DMS114 treated with DMSO at 0.1 percent for 48 hours (cell line): ENCODE measurements at regions not wholly inside any gene's neighbourhood (a gene's known extent, or its start where the extent isn't known, plus 50 kb on each side); places are given as distances from the start of the nearest gene placed in this dataset.

ENCODE experiments used
- DNase-seq: peaks from one replicate; lab custom pipeline; 2025; ENCODE audit not compliant: unreplicated experiment; lab: John Stamatoyannopoulos, UW

DNA sequence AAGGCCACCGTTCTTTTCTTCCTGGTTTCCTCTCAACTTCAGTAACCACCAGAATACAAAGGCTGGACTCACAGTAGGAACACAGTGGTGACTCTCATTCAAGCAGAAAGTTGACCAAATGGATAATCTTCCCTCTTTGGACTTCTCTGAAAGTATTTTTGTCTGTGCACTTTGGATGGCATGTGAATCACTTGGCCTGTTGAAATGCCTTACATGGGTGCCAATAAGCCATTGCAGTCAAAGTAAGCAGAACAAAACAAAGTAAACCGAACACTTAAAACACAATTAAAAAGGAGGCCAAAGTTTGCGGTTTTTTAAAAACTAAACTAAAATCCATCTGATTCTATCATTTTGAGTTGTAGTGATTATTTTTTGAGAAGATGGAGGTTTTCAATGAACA is 370.1 kb upstream of the DDHD1 start:
- DNase-seq: no peak

DNA sequence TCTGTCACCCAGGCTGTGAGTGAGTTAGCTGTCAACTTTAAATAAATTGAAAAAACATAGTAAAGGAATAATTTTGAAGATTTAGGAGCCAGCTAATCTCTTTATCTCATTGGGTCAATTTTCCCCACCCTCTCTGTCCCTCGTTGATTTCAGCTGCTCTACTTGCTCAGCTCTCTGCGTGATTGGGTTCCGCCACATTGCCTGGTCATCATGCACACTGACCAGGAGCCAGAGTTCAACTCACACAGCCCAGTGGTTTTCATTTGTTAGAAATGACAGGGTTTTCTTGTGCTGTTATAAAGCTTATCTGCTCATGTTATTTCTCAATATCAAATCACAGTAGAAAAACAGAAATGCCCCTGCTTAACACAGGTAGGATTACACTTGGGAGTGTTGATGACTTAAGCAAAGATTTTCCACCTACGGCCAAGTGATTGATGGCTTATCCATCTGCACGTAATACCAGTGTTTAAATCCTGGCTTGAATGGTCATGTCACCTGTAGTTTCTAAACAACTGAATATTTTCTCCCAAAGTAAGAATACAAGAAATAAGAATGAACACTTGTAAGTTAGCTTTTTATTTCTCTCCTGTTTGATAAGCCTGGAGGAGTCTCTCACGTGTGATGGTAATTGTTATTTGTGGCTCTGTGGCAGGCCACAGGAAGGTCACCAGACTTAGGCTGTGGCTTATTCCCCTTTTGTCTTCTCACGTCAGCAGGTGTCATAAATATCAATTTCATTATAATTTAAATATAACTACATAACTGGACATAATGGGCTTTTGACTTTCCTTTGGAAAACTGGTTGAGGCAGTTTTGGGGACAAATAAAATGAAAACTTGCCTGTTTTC is 367.2 kb upstream of the DDHD1 start:
- no peak for DNase-seq

DNA sequence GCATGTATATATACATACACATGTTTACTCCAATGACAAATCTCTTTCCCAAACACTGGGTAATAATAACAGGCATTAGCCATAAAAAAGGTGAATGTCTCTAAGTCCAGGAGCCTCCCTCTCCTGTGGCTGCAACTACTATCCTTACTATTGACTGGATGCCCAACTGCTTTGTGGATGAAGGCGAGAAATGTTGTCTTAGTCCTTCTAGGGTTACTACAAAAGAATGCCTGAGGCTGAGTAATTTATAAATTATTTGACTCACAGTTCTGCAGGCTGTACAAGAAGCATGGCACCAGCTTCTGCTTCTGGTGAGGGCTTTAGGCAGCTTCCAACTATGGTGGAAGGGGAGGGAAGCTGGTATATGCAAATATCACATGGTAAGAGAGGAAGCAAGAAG is 366.0 kb upstream of the DDHD1 start:
- DNase-seq: no peak

- DNase-seq: no peak
These were observed 364.3 kb upstream of the DDHD1 start for GRCh38 chr14:53517270-53517960.

- no peak for DNase-seq
These were observed 363.2 kb upstream of the DDHD1 start for GRCh38 chr14:53516261-53516774.

- no peak for DNase-seq
These were observed 362.2 kb upstream of the DDHD1 start for GRCh38 chr14:53515276-53515675.

DNA sequence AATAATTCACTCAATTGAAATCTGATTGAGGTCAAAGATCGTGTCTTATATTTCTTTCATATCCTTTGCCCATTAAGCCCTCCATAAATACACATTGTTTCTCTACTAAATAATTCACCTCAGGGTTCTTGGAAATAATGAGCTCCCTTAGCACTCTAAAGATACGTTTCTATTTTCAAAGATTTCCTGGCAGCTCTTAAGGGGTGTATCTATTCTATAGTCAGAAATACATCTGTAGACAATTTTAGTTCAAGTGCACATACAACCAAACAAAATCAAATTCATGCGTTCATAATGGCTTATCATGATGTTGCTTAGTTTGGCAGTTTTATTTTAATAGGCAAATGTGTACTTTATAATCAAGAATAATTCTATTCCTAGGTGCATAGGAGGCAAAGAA is 361.1 kb upstream of the DDHD1 start:
- no peak for DNase-seq

- DNase-seq: no peak
These were observed 357.3 kb upstream of the DDHD1 start for GRCh38 chr14:53510281-53510912.

DNA sequence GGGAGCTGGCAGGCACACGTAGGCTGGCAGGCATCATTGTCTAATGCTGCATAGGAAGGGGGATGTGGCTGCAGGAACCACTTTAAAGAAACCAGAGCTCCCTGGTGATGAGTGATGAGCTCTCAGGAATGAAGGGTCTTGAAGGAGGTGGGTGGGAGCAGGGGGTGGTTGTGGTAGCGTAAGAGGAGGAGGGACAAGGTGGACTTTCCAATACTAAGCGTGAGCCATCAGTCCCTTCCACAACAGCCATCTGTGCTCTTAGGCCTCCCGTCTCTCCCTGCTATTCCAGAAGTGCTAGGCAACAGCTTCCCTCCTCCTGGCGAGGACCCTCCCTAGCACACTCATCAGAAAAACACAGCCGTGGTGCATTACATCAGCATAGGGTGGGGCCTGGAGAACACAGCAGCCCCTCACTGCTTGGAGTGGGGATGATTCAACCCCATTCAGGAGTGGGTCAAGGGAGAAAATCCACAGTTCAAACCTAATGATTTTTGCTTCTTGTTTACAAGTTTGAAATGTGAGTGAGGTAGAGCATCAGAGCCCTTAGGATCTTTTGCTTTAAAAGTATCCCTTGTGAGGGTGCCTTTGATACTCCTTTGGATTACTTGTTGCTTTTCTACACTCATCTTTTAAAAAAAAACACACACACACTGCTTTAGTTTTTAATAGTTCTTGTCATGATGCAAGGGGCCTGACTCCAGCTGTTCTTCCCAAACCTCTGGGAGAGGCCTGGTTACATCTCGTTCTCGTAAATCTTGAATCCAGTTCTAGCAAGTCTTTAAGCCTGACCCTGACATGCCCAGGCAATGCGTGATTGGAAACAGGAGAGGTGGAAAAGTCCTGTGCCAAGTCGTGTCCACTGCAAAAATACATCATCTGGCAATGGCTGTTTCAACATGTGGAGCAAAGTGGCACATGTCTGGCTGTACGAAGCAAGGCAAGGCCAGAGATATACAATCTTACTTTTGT is 356.4 kb upstream of the DDHD1 start:
- no peak for DNase-seq

DNA sequence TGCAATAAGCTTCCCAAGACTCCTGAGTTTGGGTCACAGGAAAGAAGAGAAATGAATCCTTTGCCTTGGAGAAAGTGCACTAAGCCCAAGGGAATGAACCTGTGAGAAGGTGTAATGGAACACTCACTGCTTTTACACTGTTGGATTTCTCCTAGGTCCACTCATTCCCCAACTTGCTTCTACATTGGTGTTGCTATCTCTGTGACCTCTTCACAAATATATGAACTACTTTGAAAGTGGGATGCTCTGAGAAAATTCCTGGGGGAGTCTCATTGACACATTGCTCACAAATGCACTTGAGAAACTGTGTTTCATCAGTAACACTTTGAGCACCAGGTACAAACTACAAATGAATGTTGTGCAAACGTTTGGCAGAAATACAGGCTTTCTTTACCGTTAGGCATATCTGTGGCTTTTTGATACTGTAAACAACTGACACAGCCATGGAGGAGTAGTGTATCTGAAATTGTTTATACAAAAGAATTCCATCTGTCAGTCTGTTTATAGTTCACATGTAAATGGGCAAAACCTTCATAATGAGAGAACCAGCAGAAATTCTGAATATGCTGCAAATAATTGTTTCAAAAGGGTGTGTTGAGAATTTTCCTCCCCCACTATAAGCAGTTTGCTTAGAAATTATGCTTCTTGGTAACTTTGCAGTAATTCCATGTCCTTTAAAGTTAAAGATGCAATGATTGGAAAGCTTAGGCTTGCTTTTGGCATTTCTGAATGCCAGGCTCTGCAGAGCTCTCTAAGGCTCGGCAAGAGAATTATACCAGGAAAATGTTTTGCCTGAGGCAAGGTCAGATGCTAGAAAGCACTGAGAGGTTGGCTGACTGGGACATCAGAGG is 348.5 kb upstream of the DDHD1 start:
- DNase-seq: no peak

DNA sequence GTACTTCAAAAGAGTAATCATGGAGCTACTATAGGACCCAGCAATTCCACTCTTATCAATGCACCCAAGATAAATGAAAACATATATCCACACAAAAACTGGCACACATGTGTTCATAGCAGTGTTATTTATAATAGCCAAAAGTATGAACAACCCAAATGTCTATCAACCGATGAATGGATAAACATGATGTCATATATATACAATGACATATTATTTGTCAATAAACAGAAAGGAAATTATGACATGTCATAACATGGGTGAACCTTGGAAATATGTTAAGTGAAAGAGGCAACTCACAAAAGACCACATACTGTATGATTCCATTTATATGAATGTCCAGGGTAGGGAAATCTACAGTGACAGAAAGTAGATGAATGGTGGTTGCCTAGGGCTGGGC is 347.1 kb upstream of the DDHD1 start:
- no peak for DNase-seq

DNA sequence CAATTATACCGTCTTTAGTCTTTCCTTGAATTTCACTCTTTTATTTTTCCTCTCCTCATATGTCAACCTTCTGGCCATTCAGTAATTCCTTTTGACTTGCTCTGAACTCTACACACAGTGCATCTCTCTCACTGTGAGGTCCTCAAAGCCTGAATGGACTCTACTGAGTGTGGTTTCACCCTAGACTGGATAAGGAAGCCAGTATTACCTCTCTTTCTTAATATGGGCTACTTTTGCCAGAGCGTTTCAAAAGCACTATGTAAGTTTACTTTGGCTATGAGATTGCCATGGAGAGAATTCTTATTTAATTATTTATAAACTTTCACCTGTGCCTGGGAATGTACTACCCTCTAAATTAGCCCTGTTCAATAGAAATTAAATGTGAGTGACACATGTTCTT is 343.5 kb upstream of the DDHD1 start:
- no peak for DNase-seq

DNA sequence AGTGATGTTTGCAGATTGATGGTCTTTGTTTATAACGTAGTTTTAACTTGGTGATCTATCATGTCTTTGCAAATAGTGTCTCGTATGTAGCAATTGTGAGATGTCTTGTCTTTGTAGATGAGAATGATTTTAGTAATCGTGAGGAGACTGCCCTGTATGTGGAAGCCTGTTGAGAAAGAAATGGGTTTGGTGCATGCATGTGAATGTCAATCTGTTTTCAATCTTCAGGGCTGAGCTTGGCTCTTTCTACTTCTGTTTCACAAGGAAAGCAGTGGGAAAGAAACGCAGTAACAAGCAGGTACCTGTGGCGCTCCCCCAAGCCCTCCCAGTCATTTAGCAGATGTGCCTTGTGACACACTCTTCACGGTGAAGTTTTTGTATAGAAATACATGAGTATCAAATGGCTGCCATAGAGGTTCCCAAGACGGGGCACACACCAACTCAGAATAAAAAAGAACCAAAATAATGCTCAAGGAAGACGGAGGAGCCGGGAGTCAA is 342.8 kb upstream of the DDHD1 start:
- no peak for DNase-seq

DNA sequence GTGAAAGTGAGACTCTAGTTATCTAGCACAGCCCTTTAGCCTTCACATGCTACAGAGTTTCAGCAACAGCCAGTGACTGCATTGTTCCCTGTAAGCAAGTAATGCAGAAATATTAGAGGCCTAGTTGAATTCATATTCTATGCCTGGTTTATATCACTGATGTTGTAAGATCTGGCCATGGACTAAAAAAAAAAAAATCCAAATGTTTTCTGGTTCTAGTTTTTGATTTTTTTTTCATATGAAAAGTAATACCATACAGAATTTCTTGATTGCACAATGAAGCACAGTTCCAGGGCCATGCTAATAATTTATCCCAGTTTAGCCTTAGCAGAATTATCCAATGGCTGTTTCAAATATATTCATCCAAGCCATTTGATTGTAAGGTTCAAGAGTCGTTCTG is 341.5 kb upstream of the DDHD1 start:
- DNase-seq: no peak

- no peak for DNase-seq
These were observed 340.7 kb upstream of the DDHD1 start for GRCh38 chr14:53493860-53494259.

GRCh38 chr14:53493320-53493719 is 340.2 kb upstream of the DDHD1 start:
- no peak for DNase-seq

GRCh38 chr14:53491884-53492277 is 338.8 kb upstream of the DDHD1 start:
- DNase-seq: no peak

DNA sequence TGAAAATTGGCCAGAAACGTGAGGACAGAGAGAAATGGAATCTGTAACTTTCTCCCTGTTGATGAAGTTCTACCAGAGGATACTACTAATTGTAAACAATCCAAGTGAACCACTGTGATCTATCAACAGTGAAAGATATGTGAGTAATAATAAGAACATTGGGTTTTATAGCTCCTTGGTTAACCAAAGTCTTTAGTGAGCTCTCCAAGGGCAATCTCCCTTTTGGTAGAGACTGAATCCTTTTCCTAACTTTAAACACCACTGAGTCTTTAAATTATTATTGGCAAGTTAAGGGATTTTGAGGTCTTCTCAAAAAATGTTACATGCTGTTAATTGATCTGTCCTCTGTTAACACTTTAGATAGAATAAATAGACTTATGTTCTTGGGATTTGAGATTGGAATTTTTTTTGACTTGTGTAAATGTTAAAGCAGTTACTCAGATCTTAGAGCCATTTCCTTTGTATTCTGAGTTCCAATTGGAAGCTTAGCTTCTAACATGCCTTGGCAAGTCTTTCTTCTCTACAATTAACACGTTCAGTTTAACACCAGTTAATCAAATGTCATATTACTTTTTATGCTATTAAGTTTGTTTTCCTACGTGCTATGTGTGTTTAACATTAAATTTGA is 338.2 kb upstream of the DDHD1 start:
- no peak for DNase-seq

DNA sequence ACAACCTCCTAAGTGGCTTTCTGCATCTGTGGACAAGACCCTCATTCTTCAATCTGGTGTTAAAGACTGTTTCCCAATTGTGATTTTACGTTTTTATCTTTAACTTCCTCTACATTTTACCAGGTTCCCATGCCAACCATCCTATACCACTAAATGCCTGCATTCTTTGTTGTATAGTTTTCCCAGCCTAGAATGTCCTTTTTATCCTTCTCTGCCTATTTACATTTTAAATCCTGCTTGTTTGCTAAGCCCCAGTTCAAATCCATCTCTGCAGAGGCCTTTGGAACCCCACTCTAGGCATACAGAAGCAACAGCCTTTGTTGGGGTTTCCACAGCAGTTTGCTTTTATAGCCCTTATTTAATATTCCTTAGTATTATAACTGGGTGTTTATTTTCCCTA is 325.1 kb upstream of the DDHD1 start:
- DNase-seq: no peak
